ENCODE measurements at regions not wholly inside any gene's neighbourhood (a gene's known extent, or its start where the extent isn't known, plus 50 kb on each side); places are given as distances from the start of the nearest gene placed in this dataset.

- no peak for TF ChIP-seq POLR2A (IDR thresholded peaks at IDR 0.05; ENCODE audit: low read length)
- no peak for TF ChIP-seq GATA1 (IDR thresholded peaks at IDR 0.05; ENCODE audit: low read depth, low read length)
These were observed 96.7 kb downstream of the PMP22 start for GRCh38 chr17:15168379-15168778.
